ENCODE measurements at regions not wholly inside any gene's neighbourhood (a gene's known extent, or its start where the extent isn't known, plus 50 kb on each side); places are given as distances from the start of the nearest gene placed in this dataset.
"Not testable (repeated sequence)": the region's sequence is repeated elsewhere in the genome, so short reads cannot be mapped to it uniquely, and the experiment has no call there.

DNA sequence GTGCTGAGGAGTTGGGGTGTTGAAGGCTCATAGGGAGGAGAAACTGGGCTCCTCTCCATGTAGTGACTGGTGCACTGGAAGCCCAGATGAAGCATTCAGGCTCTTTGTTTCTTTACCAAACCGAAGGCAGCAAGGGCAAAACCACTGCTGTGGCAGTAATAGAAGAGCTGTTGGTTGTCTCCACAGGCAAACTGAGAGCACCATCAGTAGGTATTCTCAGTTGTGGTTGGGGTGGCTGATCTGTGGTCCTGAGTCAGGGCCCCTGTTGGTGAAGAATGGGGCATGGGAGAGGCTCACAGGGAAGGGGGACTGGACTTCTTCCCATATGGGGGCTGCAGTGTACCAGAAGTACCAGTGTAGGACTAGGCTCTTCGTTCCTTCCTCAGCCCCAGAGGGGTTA, 460.2 kb upstream of the IMPG1 start:
- no peak for DNase-seq (ENCODE audit: low spot score)

DNA sequence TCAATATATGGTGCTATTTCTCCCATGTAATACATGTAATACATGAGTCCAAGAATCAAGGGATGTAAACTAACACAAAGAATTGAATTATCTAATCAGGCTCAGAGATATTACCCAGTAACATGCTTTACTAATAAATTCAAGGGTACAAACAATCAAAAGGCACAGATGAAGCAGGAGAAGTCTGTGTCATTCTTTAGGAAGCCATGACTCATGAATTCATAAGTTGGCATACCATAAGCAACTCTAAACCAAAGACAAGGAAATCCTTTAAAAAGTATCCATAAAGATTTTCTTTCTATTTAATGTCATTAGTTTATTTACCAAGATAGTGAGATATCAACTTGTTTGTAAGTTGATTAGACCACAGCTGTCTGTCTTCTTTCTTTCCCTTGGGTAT, 446.0 kb upstream of the IMPG1 start:
- DNase-seq (ENCODE audit: low spot score): no peak

DNA sequence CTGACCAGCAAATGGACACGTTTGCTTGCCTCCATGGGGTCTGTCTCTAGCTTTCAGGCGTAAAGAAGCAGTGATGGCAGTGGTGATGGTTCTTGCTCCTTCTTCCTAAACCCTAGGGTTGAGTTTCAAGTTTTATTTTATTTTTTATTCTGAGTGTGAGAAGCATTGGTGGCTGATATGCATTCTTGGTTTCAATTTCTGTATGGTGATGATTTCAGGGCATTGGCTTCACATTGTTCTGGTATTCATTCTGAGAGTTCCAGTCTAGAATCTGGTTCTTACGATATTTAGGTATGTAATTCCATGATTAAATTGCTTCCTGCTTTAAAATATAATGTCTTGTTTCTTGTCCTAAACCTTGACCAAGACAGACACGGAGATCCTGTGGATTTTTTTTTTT, 444.5 kb upstream of the IMPG1 start:
- DNase-seq (ENCODE audit: low spot score): no peak

DNA sequence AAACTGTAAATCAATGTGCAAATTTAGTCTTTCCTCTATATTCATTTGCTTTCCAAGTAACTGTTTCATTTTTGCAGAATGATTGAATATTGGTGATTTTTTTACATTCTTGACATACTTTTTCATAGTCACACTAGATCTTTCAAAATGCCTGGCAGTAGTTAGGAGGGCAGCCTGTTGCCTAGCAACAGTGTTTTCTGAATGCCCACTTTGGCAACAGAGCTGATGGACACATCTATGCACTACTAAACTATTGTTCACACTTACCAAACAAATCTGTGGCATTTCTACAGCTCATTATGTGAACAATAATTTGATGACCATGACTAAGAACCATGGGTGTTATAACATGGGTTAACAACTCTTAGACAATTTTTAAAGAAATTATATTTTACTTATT, 438.0 kb upstream of the IMPG1 start:
- DNase-seq (ENCODE audit: low spot score): no peak

DNA sequence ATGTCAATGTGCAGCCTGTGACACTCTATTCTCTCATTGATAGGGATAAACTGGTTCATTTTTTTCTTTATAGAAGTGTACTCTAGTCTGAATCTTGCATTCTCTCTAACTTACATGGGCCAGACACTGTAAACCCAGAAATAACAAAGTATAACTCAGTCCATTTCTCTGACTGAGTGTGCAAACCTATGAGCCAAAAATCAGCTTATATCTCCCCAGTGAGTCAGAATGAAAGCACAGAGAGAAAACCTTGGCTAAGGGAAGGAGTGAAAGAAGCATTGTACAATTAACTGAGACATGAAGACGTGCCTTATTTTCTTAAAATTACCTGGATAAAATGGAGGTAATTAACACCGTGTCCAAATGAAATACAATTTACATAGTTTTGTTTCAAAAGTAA, 436.9 kb upstream of the IMPG1 start:
- DNase-seq (ENCODE audit: low spot score): no peak

DNA sequence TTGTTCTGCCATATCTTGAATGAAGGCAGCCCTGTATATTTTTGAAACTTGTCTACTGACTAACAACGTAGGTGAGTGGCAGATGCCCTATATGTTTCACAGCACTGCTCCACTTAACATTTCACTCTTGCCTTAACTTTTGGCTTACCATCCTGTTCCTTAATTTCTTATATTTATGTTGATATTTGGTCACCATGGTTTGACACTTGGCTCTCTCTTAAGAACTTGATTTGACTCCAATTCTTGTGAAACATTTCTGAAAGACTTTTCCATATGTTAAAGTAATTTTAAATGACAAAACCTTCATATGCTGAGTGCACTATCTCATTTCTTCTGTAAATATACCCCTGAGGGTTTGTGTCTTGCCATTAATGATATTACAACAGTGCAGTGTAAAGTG, 434.3 kb upstream of the IMPG1 start:
- DNase-seq (ENCODE audit: low spot score): no peak

DNA sequence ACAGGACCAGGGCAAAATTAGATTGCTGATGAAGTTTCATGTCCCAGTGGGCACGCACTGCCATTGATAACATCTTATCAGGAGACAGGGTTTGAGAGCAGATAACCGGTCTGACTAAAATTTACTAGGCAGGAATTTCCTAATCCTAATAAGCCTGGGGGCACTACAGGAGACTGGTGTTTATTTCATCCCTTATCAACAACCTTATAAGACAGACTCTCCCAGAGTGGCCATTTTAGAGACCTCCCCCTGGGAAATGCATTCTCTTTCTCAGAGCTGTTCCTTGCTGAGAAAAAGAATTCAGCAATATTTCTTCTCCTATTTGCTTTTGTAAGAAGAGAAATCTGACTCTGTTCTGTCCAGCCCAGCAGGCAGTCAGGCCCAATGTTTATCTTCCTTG, 423.4 kb upstream of the IMPG1 start:
- no peak for DNase-seq (ENCODE audit: low spot score)

DNA sequence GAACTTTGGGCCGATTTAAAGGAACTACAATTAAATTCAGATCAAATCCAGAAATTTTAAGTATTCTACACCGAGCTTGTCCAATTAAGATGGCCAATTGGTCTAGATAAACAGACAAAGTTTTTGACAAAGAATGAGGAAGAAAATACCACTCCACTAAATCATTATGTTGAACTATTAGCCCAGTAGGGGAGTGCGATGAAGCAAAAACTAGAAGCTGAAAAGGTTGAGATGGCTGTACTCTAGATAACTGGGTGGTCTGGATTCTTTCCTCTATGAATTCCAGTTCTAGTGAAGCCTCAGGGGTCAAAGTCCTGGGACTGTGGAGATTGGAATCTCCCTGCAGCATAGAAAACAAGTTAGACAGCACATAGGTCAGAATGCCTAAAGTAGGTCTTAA, 418.9 kb upstream of the IMPG1 start:
- DNase-seq (ENCODE audit: low spot score): not testable (repeated sequence)

DNA sequence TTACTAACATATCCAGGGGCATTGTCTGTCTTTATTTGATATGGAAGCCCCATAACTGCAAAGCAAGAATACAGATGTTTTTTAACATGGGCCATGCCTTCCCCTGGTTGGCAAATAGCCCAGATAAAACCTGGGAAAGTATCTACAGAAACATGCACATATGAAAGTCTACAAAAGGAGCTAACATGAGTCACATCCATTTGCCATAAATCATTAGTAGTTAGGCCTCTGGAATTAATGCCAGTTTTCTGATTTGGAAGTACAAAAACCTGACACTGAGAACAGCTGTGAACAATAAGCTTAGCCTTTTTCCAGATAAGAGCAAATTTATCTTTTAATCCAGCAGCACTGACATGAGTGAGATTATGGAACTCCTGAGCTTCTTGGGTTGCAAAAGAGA, 418.0 kb upstream of the IMPG1 start:
- no peak for DNase-seq (ENCODE audit: low spot score)

DNA sequence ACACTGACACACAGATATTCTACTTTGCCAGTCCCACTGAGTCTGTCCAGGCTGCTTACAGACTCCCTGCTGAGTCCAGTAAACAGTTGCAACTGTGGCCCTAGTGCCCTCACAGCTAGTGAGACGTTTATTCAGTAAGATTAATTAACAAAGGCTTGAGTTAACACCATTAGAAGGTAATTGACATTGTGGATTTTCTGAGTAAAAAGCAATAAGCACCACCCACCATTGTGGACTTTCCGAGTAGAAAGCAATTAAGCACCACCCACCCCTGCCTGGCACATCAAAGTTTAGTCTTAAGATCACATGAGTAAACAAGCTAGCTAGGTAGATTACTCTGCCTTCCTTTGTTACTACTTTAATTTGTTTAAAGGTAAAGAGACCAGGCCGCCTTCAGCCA, 408.6 kb upstream of the IMPG1 start:
- DNase-seq (ENCODE audit: low spot score): no peak

DNA sequence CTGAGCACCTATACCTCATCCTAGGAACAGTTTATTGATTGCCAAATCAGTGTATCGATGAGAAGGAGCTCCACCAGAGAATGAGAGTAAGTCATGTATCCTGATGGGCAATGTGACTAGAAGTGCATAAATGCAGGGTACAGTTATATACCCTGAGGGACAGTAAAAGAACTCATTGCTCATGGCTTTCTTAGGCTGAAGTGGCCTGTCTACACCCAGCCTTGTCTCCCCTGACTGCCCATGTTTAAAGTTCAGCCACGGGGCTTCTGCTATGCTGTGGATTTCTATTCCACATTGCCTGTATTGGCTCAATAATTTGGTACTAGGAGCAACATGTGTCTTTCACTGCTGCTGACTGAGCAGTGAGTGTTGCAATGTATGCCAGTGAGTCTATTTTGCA, 400.4 kb upstream of the IMPG1 start:
- DNase-seq (ENCODE audit: low spot score): no peak

DNA sequence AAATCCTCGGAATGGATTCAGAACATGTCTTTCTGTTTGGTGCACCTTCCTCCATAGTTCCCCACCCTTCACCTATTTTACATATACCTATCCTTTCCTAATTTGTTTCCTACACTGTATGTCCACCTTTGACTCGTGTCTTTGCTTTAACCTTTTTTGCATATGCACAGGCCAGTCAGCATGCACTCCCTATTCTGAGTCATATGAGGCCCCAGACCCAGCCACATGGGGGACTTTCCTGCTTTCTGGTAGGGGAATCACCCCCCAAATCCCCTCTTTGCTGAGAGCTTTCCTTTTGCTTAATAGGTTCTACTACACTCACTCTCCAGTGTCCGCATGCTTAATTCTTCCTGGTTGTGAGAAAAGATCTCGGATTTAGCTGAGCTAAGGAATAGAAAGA, 393.8 kb upstream of the IMPG1 start:
- no peak for DNase-seq (ENCODE audit: low spot score)

DNA sequence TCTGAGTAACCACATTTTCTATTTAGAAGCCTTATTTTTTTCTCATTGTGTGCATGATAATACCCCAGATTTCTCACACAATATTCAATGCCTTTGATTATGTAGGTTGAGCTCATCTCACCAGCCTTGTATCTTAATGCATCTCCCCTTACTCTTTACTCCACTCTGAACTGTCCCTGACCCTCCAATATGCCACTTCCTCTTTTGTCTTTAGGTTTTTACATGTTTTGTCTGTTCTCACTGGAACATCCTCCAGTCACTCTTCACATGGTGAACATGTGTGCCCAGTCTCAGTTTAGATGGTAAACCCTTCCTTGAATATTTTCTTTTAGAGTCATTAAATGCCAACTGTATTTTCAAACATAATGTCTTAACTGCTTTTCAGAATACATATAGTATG, 392.9 kb upstream of the IMPG1 start:
- no peak for DNase-seq (ENCODE audit: low spot score)

DNA sequence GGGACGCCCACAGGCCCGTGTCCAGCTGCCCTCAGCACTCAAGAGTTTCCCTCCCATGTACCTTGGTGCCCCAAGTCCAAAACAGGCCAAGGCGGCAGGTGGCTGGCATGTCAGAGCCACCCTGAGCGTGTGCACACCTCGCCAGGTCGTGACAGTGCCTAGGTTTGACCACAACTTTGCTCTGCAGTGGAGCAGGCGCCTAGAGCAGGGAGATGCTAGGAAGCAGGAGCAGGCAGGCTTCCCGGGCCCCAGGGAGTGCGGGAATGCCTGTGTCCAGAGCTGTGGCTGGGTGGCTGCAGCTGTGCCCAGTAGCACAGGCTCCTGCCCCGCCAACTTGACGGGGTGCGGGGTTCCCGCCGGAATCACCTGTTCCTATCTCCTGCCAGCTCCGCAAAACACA, 380.8 kb upstream of the IMPG1 start:
- DNase-seq (ENCODE audit: low spot score): no peak

DNA sequence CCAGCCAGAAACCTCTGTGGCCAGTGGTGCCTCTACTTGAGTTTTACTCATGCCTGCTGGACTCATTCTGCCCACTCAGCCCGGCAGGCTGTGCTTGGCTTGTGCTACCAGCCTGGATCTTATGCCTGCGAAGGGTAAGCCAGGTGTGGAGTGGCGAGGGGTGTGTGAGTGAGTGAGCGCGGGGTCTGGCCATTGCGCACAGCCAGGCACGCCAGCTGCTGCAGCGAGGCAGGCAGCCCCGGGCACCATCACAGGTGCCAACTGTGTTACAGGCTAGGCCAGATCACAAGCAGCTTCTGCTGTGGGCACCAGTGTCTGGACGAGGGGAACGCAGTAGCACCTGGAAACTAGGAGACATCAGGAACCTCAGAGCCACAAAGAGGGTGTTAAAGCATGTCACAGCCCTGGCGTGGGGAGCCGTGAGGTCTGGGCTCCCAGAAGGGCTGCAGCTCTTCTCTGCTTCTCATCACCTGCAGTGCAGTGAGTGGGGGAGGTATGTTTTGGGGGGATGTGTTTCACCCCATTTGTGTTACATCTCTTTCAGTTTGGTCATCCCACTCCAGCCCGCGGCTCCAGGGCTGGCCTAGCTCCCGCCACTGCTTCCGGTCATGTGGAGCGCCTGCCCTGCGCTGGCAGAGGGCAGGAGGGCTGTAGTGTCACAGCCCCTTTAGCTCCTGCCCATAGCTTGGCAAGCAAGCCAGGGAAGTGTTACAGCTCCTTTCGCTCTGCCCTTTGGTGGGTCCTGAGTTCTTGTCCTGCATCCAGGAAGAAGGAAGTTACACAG, 379.7 kb upstream of the IMPG1 start:
- no peak for DNase-seq (ENCODE audit: low spot score)

DNA sequence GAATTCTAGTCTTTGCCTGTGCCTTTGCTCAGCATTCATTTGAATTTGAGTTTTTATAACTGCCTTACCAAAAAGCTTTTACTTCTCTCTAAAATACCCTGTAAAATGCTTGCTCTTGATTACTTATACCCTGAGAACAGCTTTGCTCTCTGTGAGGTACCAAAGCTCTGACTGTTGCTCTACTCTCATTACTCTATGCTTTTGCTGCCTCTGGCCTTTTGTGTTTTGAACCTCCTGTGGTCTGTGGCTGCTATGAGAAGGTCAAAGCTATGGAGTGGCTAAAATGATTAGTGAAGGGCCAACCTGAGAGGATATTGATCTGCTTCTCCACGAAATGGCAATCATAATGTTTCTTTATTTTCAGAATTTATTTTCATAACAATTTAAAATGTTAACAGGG, 375.6 kb upstream of the IMPG1 start:
- no peak for DNase-seq (ENCODE audit: low spot score)

DNA sequence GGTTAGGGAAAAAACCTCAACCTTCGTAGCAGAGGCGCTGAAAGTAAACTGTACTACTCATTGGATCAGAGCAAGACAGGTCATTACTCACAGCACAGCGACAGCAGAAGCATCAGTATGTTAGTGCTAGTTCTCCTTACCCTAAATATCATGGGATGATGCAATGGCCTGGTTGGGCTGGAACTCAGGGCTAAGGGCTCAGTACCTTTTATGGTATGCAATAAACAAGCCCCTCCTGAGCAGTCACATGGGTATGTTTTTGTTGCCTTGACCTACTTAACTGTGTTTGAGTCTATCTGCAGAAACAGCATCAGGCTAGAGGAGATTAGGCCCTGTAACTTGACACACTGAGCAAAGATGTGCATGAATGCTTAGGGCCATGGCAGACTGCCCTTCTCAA, 369.4 kb upstream of the IMPG1 start:
- no peak for DNase-seq (ENCODE audit: low spot score)

DNA sequence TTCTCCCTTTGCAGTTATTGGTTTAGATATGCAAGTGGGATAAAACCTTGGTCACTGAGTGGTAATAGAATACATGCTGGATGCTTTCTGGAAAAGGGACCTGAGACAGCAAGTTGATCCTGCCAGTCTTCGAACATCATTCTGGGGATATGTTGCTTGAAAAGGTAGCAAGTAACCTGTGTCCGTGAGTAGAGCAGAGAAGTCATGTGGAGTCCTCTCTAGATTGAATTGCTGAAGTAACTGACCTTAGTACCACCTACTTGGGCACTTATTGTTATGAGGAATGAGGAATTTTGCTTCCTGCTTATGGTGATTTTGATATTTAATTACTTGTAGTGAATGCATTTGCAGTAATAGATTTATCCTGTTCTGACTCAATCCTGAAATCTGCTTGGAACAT, 367.3 kb upstream of the IMPG1 start:
- no peak for DNase-seq (ENCODE audit: low spot score)

DNA sequence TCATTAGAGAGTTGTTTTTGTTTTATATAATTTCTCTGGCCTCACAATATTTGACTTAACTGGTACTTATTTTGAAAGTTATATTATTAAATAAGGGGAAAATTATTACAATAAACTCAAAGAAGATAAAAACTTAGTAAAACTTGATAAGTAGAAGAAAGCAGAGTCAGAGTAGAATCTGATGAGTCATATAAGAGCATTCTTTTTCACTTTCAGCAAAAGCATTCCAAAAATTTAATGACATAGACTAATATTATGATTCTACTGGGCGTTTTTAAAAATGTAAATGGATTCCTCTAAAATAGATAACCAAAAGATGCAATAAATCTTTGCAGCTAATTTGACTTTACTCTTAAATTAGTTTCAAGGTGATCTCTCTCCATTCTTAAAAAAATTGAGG, 366.3 kb upstream of the IMPG1 start:
- no peak for DNase-seq (ENCODE audit: low spot score)

DNA sequence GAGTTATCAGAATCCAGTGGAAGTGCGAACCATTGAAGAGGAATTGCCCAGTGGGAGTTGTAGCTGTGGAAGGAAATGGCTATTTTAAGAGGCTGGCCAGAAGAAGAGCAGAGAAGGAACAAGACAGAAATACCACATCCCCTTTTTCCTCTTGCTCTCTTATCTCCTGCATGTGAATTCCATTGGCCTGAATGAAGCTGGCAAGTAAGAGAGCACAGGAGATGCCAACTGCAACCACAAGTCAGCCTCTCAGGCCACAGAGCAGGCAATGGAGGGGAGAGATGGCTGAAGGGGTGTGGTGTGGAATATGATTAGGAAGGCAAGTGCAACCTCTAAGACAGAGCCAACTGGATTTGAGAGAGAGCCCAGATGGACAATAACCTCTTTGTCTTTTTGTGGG, 362.7 kb upstream of the IMPG1 start:
- DNase-seq (ENCODE audit: low spot score): peak; percentile 7

DNA sequence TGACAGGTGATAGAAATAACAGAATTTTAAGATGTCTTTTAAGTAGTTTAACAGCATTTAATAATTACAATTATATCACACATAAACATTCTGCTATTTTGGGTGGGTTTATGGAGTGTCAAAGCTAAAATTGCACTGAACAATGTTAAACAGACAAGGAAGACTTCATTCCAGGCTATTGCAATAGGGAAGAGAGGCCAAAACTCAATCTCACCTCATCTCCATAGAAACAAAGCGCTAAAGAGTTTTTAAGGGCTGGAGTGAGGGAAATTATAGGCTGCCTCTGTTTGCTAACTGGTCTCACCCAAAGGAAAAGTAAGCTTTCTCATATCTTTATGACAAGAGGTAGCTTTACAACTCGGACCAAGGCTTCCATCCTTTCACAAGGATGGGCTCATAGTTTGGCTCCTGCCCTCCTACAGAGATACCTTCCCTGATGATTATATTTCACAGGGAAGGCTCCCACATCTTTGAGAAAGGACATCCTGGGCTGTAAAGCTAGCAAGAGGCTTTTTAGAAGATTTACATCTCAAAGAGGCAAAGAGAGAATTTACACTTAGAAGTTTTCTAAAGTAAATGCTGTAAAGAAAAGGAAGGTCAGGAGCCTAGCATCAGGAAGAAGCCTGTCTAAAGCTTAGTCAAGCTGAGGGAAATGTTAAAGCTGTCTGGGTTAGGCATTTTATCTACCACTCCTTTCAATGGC, 350.2 kb upstream of the IMPG1 start:
- no peak for DNase-seq (ENCODE audit: low spot score)

DNA sequence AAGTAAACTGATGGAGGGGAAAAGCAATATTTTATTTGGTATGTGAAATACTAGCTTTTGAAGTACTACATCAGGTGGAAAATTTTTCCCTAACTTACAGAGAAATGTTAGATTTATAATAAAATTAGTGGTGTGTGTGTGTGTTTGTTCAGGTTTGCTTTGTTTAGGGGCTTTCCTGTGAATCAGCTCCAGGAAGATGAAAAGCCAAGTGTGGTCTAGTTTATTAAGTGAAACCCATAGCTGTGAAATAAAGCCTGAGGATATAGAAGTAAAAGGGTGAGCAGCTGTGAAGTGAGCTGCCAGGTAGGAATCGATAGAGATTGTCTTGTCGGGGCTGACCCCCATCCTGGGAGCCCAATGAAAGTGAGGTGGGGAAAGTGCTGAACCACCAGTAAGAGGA, 347.6 kb upstream of the IMPG1 start:
- DNase-seq (ENCODE audit: low spot score): no peak

DNA sequence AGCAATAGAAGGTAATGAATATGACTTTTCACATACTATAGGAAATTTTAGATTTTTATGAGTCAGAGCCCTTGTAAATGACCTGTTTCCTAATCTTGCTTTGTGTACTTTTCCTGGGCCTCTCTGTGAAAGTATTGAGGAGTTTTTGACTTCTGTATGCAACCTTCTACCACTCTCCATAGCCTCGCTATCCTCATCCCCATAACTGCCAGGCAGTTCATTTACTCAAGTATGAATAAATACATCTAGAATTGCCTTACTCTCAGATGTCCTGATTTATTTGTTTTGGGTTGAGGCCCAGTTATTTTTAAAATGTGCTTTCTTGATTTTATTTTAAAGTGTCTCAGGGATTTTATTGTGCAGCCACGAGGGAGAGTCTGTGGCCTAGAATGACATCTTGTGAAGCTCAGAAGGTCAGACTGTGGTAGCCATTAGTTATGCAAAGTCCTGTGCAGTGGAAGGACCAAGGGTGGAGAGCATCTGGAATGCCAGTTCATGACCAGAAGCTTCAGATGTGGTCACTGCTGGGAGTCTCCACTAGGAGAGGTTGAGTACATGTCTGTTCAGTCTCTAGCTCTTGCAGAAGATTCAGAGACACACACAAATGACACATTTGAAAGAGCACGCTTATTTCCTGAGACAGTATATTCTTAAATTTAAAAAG, 346.2 kb upstream of the IMPG1 start:
- no peak for DNase-seq (ENCODE audit: low spot score)
